HEK293 (cell line): ENCODE measurements at regions not wholly inside any gene's neighbourhood (a gene's known extent, or its start where the extent isn't known, plus 50 kb on each side); places are given as distances from the start of the nearest gene placed in this dataset.

ENCODE experiments used
- BCL11B ChIP-seq: fragments of 450-650 bp; formaldehyde crosslinking; IDR thresholded peaks from 2 replicates; pipeline ENCODE4 v1.5.1; 2016; ENCODE audit warnings: low read depth, missing biosample characterization, missing genetic modification characterization
- FEZF1 ChIP-seq: fragments of 450-650 bp; formaldehyde crosslinking; IDR thresholded peaks from 2 replicates; pipeline ENCODE4 v1.5.1; 2016; ENCODE audit warnings: missing biosample characterization, missing genetic modification characterization
- HOXA7 ChIP-seq: sonication (generic); formaldehyde crosslinking; IDR thresholded peaks from 2 replicates; pipeline ENCODE4 v1.8.1; 2022; ENCODE audit warnings: missing genetic modification reagents, borderline replicate concordance
- KLF17 ChIP-seq: fragments of 450-650 bp; formaldehyde crosslinking; IDR thresholded peaks from 2 replicates; pipeline ENCODE4 v1.5.1; 2016; ENCODE audit warnings: missing biosample characterization, missing genetic modification characterization
- PATZ1 ChIP-seq: fragments of 450-650 bp; formaldehyde crosslinking; IDR thresholded peaks from 2 replicates; pipeline ENCODE4 v1.5.1; 2016; ENCODE audit warnings: missing biosample characterization, missing genetic modification characterization
- PRDM2 ChIP-seq: fragments of 450-650 bp; formaldehyde crosslinking; IDR thresholded peaks from 2 replicates; pipeline ENCODE4 v1.5.1; 2016; ENCODE audit warnings: missing biosample characterization, missing genetic modification characterization, borderline replicate concordance
- PRDM4 ChIP-seq: fragments of 450-650 bp; formaldehyde crosslinking; IDR thresholded peaks from 2 replicates; pipeline ENCODE4 v1.5.1; 2017; ENCODE audit warnings: missing biosample characterization, missing genetic modification characterization
- YY2 ChIP-seq: fragments of 450-650 bp; formaldehyde crosslinking; IDR thresholded peaks from 2 replicates; pipeline ENCODE4 v1.5.1; 2016; ENCODE audit warnings: missing biosample characterization, missing genetic modification characterization
- ZBTB44 ChIP-seq: fragments of 450-650 bp; IDR thresholded peaks from 2 replicates; pipeline ENCODE4 v1.5.1; 2018; ENCODE audit warnings: missing biosample characterization, mild to moderate bottlenecking, missing genetic modification characterization
- ZNF23 ChIP-seq: fragments of 450-650 bp; formaldehyde crosslinking; IDR thresholded peaks from 2 replicates; pipeline ENCODE4 v1.5.1; 2016; ENCODE audit warnings: missing biosample characterization, missing genetic modification characterization, borderline replicate concordance
- ZNF292 ChIP-seq: fragments of 450-650 bp; formaldehyde crosslinking; IDR thresholded peaks from 2 replicates; pipeline ENCODE4 v1.5.1; 2016; ENCODE audit warnings: low read depth, missing biosample characterization, missing genetic modification characterization, borderline replicate concordance
- ZNF362 ChIP-seq: fragments of 450-650 bp; formaldehyde crosslinking; IDR thresholded peaks from 2 replicates; pipeline ENCODE4 v1.5.1; 2016; ENCODE audit warnings: missing biosample characterization, missing genetic modification characterization
- ZNF518A ChIP-seq: fragments of 450-650 bp; formaldehyde crosslinking; conservative IDR thresholded peaks from 2 replicates; pipeline ENCODE4 v1.5.1; 2016; ENCODE audit warnings: low read depth, missing biosample characterization, missing genetic modification characterization
- ZNF548 ChIP-seq: fragments of 450-650 bp; formaldehyde crosslinking; IDR thresholded peaks from 2 replicates; pipeline ENCODE4 v1.5.1; 2016; ENCODE audit warnings: missing biosample characterization, missing genetic modification characterization
- ZNF585B ChIP-seq: fragments of 450-650 bp; formaldehyde crosslinking; IDR thresholded peaks from 2 replicates; pipeline ENCODE4 v1.5.1; 2016; ENCODE audit warnings: missing biosample characterization, missing genetic modification characterization
- ZNF645 ChIP-seq: fragments of 450-650 bp; formaldehyde crosslinking; IDR thresholded peaks from 2 replicates; pipeline ENCODE4; 2016; ENCODE audit warnings: missing biosample characterization, missing genetic modification characterization
- ZNF660 ChIP-seq: fragments of 450-650 bp; IDR thresholded peaks from 2 replicates; pipeline ENCODE4 v1.5.1; 2018; ENCODE audit warnings: missing biosample characterization, mild to moderate bottlenecking, missing genetic modification characterization

- TF ChIP-seq ZBTB44 (tag by site-specific recombination) (peak; percentile 35; the same call in 1 of the 2 replicates), HOXA7 (CRISPR knock-in tag) (no peak), ZNF518A (no peak), PATZ1 (tag by site-specific recombination) (peak; percentile 52), BCL11B (tag by site-specific recombination) (no peak), ZNF292 (no peak), PRDM2 (tag by site-specific recombination) (no peak), PRDM4 (no peak), ZNF660 (tag by site-specific recombination) (peak; percentile 91), ZNF23 (tag by site-specific recombination) (no peak), ZNF548 (tag by site-specific recombination) (no peak), ZNF362 (tag by site-specific recombination) (peak; percentile 90), ZNF585B (tag by site-specific recombination) (no peak), KLF17 (no peak), FEZF1 (tag by site-specific recombination) (no peak), ZNF645 (no peak), YY2 (tag by site-specific recombination) (no peak)
These were observed 184.9 kb downstream of the GPX5 start (continued) for GRCh38 chr6:28710466-28711191.
